ENCODE measurements at regions not wholly inside any gene's neighbourhood (a gene's known extent, or its start where the extent isn't known, plus 50 kb on each side); places are given as distances from the start of the nearest gene placed in this dataset.
"Not testable (repeated sequence)": the region's sequence is repeated elsewhere in the genome, so short reads cannot be mapped to it uniquely, and the experiment has no call there.

DNA sequence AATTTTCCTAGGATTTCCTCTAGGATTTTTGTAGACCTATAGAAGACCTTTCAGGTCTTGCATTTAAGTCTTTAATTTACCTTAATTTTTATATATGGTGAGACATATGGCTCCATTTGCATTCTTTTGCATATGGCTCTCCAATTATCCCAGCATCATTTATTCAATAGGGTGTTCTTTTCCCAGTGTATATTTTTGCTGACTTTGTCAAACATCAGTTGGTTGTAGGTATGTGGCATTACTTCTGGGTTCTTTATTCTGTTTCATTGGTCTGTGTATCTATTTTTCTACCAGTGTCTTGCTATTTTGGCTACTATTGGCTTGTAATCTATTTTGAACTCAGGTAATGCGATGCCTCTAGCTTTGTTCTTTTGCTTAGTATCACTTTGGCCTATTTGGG, 239.8 kb upstream of the CNTNAP5 start:
- no peak for DNase-seq
- BruUV-seq (replicated peaks): no TSS peak
- H3K27me3 Mint-ChIP-seq (ENCODE audit: insufficient read depth, unreplicated experiment): no peaks in the 10 kb centered on the region

DNA sequence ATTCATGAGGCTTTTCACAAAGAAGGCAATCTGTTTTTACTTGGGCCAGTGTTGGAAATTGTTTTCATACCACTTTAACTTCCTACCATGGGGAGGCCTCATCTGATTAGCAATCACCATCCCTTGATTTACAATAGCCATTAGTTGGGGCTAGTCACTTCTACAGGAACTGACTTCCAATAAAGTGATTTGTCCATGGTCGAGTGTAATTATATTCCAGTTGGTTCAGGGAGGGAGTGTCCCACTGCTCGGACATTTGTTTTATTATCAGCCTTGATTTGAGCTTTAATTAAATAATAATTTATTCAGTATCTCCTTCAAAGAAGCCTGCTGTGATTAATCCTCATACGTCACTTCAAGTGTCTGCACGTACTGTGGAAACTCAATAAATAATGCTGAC, 233.9 kb upstream of the CNTNAP5 start:
- no peaks in the 10 kb centered on the region for H3K36me3 ChIP-seq (ENCODE audit: control insufficient read depth, insufficient read depth, low read length)
- no peaks in the 10 kb centered on the region for H3K4me1 ChIP-seq
- no peak overlapping the region for H3K4me3 Mint-ChIP-seq (ENCODE audit: unreplicated experiment)
- POLR2A ChIA-PET: no interaction called here
- H3K9me3 Mint-ChIP-seq (ENCODE audit: unreplicated experiment): peaks cover 9% of the 10 kb centered on the region
- TF ChIP-seq CTCF (IDR thresholded peaks at IDR 0.05; ENCODE audit: insufficient read depth in 1 of 2, low read depth in 1 of 2, low read length in 1 of 2, severe bottlenecking in 1 of 2, unreplicated experiment in 1 of 2): no peak
- no peaks in the 10 kb centered on the region for H3K36me3 Mint-ChIP-seq (ENCODE audit: insufficient read depth, unreplicated experiment)
- H3K4me1 Mint-ChIP-seq (ENCODE audit: low read depth, unreplicated experiment): no peaks in the 10 kb centered on the region
- CTCF ChIA-PET: no interaction called here
- no peaks in the 10 kb centered on the region for H3K9me3 ChIP-seq
- no TSS peak for BruUV-seq (replicated peaks)
- H3K27me3 Mint-ChIP-seq (ENCODE audit: insufficient read depth, unreplicated experiment): peaks cover 3% of the 10 kb centered on the region
- no peaks in the 10 kb centered on the region for H3K27me3 ChIP-seq (replicated peaks; ENCODE audit: control insufficient read depth, insufficient read depth, low read length)
- intact Hi-C loops (cut with micrococcal nuclease; ENCODE audit: unreplicated experiment): no loop called here
- H3K27ac Mint-ChIP-seq (ENCODE audit: unreplicated experiment): no peak overlapping the region
- no peak overlapping the region for H3K4me3 ChIP-seq (ENCODE audit: low read depth, low read length)
- DNase-seq: no peak

More for the DNA sequence above, 239.8 kb upstream of the CNTNAP5 start:
- intact Hi-C loops (cut with micrococcal nuclease; ENCODE audit: unreplicated experiment): no loop called here
- CTCF ChIA-PET: no interaction called here
- POLR2A ChIA-PET: no interaction called here
- Histone ChIP-seq H3K9me3 (no peaks in the 10 kb centered on the region), H3K36me3 (ENCODE audit: control insufficient read depth, insufficient read depth, low read length) (no peaks in the 10 kb centered on the region), H3K4me3 (ENCODE audit: low read depth, low read length) (no peak overlapping the region), H3K27me3 (replicated peaks; ENCODE audit: control insufficient read depth, insufficient read depth, low read length) (no peaks in the 10 kb centered on the region), H3K4me1 (no peaks in the 10 kb centered on the region)
- no peaks in the 10 kb centered on the region for H3K4me1 Mint-ChIP-seq (ENCODE audit: low read depth, unreplicated experiment)
- TF ChIP-seq CTCF (IDR thresholded peaks at IDR 0.05; ENCODE audit: insufficient read depth in 1 of 2, low read depth in 1 of 2, low read length in 1 of 2, severe bottlenecking in 1 of 2, unreplicated experiment in 1 of 2): no peak
- no peak overlapping the region for H3K27ac Mint-ChIP-seq (ENCODE audit: unreplicated experiment)
- H3K9me3 Mint-ChIP-seq (ENCODE audit: unreplicated experiment): peaks cover 9% of the 10 kb centered on the region
- no peak overlapping the region for H3K4me3 Mint-ChIP-seq (ENCODE audit: unreplicated experiment)
- H3K36me3 Mint-ChIP-seq (ENCODE audit: insufficient read depth, unreplicated experiment): no peaks in the 10 kb centered on the region

- Mint-ChIP-seq H3K4me3 (ENCODE audit: unreplicated experiment) (no peak overlapping the region), H3K27ac (ENCODE audit: unreplicated experiment) (no peak overlapping the region), H3K9me3 (ENCODE audit: unreplicated experiment) (peaks cover 9% of the 10 kb centered on the region), H3K36me3 (ENCODE audit: insufficient read depth, unreplicated experiment) (no peaks in the 10 kb centered on the region), H3K4me1 (ENCODE audit: low read depth, unreplicated experiment) (no peaks in the 10 kb centered on the region), H3K27me3 (ENCODE audit: insufficient read depth, unreplicated experiment) (peaks cover 3% of the 10 kb centered on the region)
- no TSS peak for BruUV-seq (replicated peaks)
- intact Hi-C loops (cut with micrococcal nuclease; ENCODE audit: unreplicated experiment): no loop called here
- no peak for DNase-seq
- CTCF ChIA-PET: no interaction called here
- H3K4me1 ChIP-seq: no peaks in the 10 kb centered on the region
- no peaks in the 10 kb centered on the region for H3K9me3 ChIP-seq
- H3K4me3 ChIP-seq (ENCODE audit: low read depth, low read length): no peak overlapping the region
- POLR2A ChIA-PET: no interaction called here
- no peak for TF ChIP-seq CTCF (IDR thresholded peaks at IDR 0.05; ENCODE audit: insufficient read depth in 1 of 2, low read depth in 1 of 2, low read length in 1 of 2, severe bottlenecking in 1 of 2, unreplicated experiment in 1 of 2)
- H3K27me3 ChIP-seq (replicated peaks; ENCODE audit: control insufficient read depth, insufficient read depth, low read length): no peaks in the 10 kb centered on the region
- H3K36me3 ChIP-seq (ENCODE audit: control insufficient read depth, insufficient read depth, low read length): no peaks in the 10 kb centered on the region
Measured at GRCh38 chr2:123791684-123792083, 233.4 kb upstream of the CNTNAP5 start.

DNA sequence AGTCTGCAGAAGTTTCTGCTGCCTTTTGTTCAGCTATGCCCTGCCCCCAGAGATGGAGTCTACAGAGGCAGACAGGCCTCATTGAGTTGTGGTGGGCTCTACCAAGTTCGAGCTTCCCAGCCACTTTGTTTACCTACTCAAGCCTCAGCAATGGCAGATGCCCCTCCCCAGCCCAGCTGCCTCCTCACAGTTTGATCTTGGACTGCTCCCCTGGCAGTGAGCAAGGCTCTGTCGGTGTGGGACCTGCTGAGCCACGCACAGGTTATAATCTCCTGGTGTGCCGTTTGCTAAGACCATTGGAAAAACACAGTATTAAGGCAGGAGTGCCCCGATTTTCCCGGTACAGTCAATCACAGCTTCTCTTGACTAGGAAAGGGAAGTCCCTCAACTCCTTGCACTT, 221.0 kb upstream of the CNTNAP5 start:
- H3K27ac Mint-ChIP-seq (ENCODE audit: unreplicated experiment); BruUV-seq (replicated peaks); DNase-seq; H3K27me3 Mint-ChIP-seq (ENCODE audit: insufficient read depth, unreplicated experiment); POLR2A ChIA-PET; CTCF ChIA-PET; H3K36me3 Mint-ChIP-seq (ENCODE audit: insufficient read depth, unreplicated experiment); H3K27me3 ChIP-seq (replicated peaks; ENCODE audit: control insufficient read depth, insufficient read depth, low read length); H3K36me3 ChIP-seq (ENCODE audit: control insufficient read depth, insufficient read depth, low read length); intact Hi-C loops (cut with micrococcal nuclease; ENCODE audit: unreplicated experiment); H3K4me1 ChIP-seq; H3K9me3 ChIP-seq; H3K4me3 ChIP-seq (ENCODE audit: low read depth, low read length); H3K4me3 Mint-ChIP-seq (ENCODE audit: unreplicated experiment); H3K4me1 Mint-ChIP-seq (ENCODE audit: low read depth, unreplicated experiment): not testable (repeated sequence)
- H3K9me3 Mint-ChIP-seq (ENCODE audit: unreplicated experiment): peaks cover 56% of the 10 kb centered on the region

DNA sequence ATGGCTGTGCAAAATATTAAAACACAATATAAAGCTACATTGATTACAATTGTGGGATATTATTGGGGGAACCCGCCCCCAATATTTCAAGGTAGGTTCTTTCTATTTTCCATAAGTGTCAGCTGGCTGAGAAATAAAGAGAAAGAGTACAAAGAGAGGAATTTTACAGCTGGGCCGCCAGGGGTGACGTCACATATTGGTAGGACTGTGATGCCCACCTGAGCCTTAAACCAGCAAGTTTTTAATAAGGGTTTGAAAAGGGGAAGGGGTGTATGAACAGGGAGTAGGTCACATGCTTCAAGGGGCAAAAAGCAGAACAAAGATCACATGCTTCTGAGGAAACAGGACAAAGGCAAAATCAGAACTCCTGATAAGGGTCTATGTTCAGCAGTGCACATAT, 219.3 kb upstream of the CNTNAP5 start:
- BruUV-seq (replicated peaks); H3K4me1 Mint-ChIP-seq (ENCODE audit: low read depth, unreplicated experiment); H3K9me3 ChIP-seq; H3K27ac Mint-ChIP-seq (ENCODE audit: unreplicated experiment); H3K36me3 ChIP-seq (ENCODE audit: control insufficient read depth, insufficient read depth, low read length); POLR2A ChIA-PET; H3K4me3 Mint-ChIP-seq (ENCODE audit: unreplicated experiment); H3K4me3 ChIP-seq (ENCODE audit: low read depth, low read length); H3K27me3 ChIP-seq (replicated peaks; ENCODE audit: control insufficient read depth, insufficient read depth, low read length); H3K4me1 ChIP-seq; H3K27me3 Mint-ChIP-seq (ENCODE audit: insufficient read depth, unreplicated experiment); DNase-seq; intact Hi-C loops (cut with micrococcal nuclease; ENCODE audit: unreplicated experiment); H3K36me3 Mint-ChIP-seq (ENCODE audit: insufficient read depth, unreplicated experiment); CTCF ChIA-PET: not testable (repeated sequence)
- peaks cover 69% of the 10 kb centered on the region for H3K9me3 Mint-ChIP-seq (ENCODE audit: unreplicated experiment)

Data from Caco-2 (cell line).